ENCODE measurements at regions not wholly inside any gene's neighbourhood (a gene's known extent, or its start where the extent isn't known, plus 50 kb on each side); places are given as distances from the start of the nearest gene placed in this dataset.

GRCh38 chr14:82414853-82415539, 881.3 kb upstream of the SEL1L start:
- Histone ChIP-seq H3K4me2 (ENCODE audit: low read length) (no peak overlapping the region), H3K9ac (ENCODE audit: low read length) (no peak overlapping the region), H3K27ac (ENCODE audit: low read depth, low read length, poor library complexity, severe bottlenecking) (no peak overlapping the region), H3F3A (ENCODE audit: insufficient read depth, low read length) (no peaks in the 10 kb centered on the region), H3K36me3 (ENCODE audit: insufficient read depth, low read length) (no peaks in the 10 kb centered on the region), H3K9me2 (ENCODE audit: low read depth, low read length) (no peaks in the 10 kb centered on the region), H3K4me1 (ENCODE audit: insufficient read depth, low read length, severe bottlenecking) (peaks cover 5% of the 10 kb centered on the region), H2AFZ (ENCODE audit: low read length) (no peak overlapping the region), H3K9me3 (ENCODE audit: low read length) (no peaks in the 10 kb centered on the region), H3K79me2 (ENCODE audit: insufficient read depth, low read length) (no peaks in the 10 kb centered on the region), H3K27me3 (ENCODE audit: insufficient read depth, low read length) (no peaks in the 10 kb centered on the region), H3K4me3 (ENCODE audit: low read depth, low read length, poor library complexity, severe bottlenecking) (no peak overlapping the region), H4K20me1 (ENCODE audit: insufficient read depth, low read length) (no peaks in the 10 kb centered on the region)
- TF ChIP-seq CTCF (IDR thresholded peaks at IDR 0.05; ENCODE audit: low read length) = no peak

DNA sequence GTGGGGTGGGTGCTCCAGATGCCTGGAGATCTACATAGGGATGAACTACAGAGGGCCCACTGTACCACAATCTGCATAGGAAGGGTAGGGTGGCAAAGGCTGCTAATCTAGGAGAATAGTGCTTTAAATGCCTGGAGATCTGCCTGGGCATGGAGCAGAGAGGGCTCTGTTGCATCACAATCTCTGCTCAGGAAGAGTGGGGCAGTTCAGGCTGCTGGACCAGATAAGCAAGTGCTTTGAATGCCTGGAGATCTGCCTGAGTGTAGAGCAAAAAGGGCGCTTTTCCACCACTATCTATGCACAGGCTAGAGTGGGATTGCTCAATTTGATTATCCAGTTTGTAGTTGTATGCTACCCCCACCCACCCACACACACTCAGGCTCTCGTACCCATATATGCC, 886.3 kb upstream of the SEL1L start:
- H3K27me3 ChIP-seq (ENCODE audit: insufficient read depth, low read length) = no peaks in the 10 kb centered on the region
- H3K4me3 ChIP-seq (ENCODE audit: low read depth, low read length, poor library complexity, severe bottlenecking) = no peak overlapping the region
- H3K4me2 ChIP-seq (ENCODE audit: low read length) = no peak overlapping the region
- no peaks in the 10 kb centered on the region for H3K79me2 ChIP-seq (ENCODE audit: insufficient read depth, low read length)
- H3F3A ChIP-seq (ENCODE audit: insufficient read depth, low read length) = no peaks in the 10 kb centered on the region
- TF ChIP-seq EZH2 (IDR thresholded peaks at IDR 0.05; ENCODE audit: borderline replicate concordance, low read length) = no peak
- no peak for TF ChIP-seq CTCF (IDR thresholded peaks at IDR 0.05; ENCODE audit: low read length)
- no peak overlapping the region for H3K9ac ChIP-seq (ENCODE audit: low read length)
- no peaks in the 10 kb centered on the region for H3K9me2 ChIP-seq (ENCODE audit: low read depth, low read length)
- H3K4me1 ChIP-seq (ENCODE audit: insufficient read depth, low read length, severe bottlenecking) = no peaks in the 10 kb centered on the region
- H4K20me1 ChIP-seq (ENCODE audit: insufficient read depth, low read length) = no peaks in the 10 kb centered on the region
- no peak overlapping the region for H3K27ac ChIP-seq (ENCODE audit: low read depth, low read length, poor library complexity, severe bottlenecking)
- H3K36me3 ChIP-seq (ENCODE audit: insufficient read depth, low read length) = no peaks in the 10 kb centered on the region
- no peaks in the 10 kb centered on the region for H3K9me3 ChIP-seq (ENCODE audit: low read length)
- no peak overlapping the region for H2AFZ ChIP-seq (ENCODE audit: low read length)

DNA sequence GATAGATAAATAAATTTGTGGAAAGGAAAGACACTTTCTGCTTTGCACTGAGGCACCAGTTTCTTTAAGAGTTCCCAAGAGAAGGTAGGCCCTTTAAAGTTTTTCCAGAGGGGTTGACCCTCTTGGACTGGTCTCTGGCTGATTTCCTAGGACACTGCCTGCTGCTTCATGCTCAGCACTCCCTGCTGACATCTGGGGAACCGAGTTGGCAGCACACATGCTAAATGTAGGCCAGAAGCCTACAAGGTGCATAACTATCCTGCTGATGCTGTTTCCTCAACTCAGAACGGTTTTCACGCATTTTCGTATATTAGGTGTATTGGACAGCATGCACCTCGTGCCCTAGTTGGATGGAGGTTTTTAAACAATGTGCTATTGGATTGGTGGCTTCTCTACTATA, 887.2 kb upstream of the SEL1L start:
- H4K20me1 ChIP-seq (ENCODE audit: insufficient read depth, low read length) = no peaks in the 10 kb centered on the region
- H3K27me3 ChIP-seq (ENCODE audit: insufficient read depth, low read length) = no peaks in the 10 kb centered on the region
- H3K4me2 ChIP-seq (ENCODE audit: low read length) = no peak overlapping the region
- no peaks in the 10 kb centered on the region for H3K9me3 ChIP-seq (ENCODE audit: low read length)
- H3K27ac ChIP-seq (ENCODE audit: low read depth, low read length, poor library complexity, severe bottlenecking) = no peak overlapping the region
- TF ChIP-seq CTCF (IDR thresholded peaks at IDR 0.05; ENCODE audit: low read length) (no peak), EZH2 (IDR thresholded peaks at IDR 0.05; ENCODE audit: borderline replicate concordance, low read length) (no peak)
- no peak overlapping the region for H3K9ac ChIP-seq (ENCODE audit: low read length)
- H3K4me3 ChIP-seq (ENCODE audit: low read depth, low read length, poor library complexity, severe bottlenecking) = no peak overlapping the region
- H3F3A ChIP-seq (ENCODE audit: insufficient read depth, low read length) = no peaks in the 10 kb centered on the region
- H3K79me2 ChIP-seq (ENCODE audit: insufficient read depth, low read length) = no peaks in the 10 kb centered on the region
- no peaks in the 10 kb centered on the region for H3K9me2 ChIP-seq (ENCODE audit: low read depth, low read length)
- no peaks in the 10 kb centered on the region for H3K36me3 ChIP-seq (ENCODE audit: insufficient read depth, low read length)
- H2AFZ ChIP-seq (ENCODE audit: low read length) = no peak overlapping the region
- H3K4me1 ChIP-seq (ENCODE audit: insufficient read depth, low read length, severe bottlenecking) = no peaks in the 10 kb centered on the region
